WERI-Rb-1 (cell line): ENCODE measurements at regions not wholly inside any gene's neighbourhood (a gene's known extent, or its start where the extent isn't known, plus 50 kb on each side); places are given as distances from the start of the nearest gene placed in this dataset.

ENCODE experiments used
- DNase-seq: peaks from one replicate; pipeline ENCODE4 v3.0.0-alpha.2; 2020
- H3K27ac ChIP-seq: fragments of 250-450 bp; sonication (Bioruptor Pico); 2 replicates; pipeline ENCODE4 v1.5.1; 2020; ENCODE audit warnings: mild to moderate bottlenecking, moderate library complexity
- H3K27me3 ChIP-seq: fragments of 250-450 bp; sonication (Bioruptor Pico); 2 replicates; pipeline ENCODE4 v1.5.1; 2021; ENCODE audit warnings: mild to moderate bottlenecking, low read depth, moderate library complexity; ENCODE audit not compliant: insufficient read depth, severe bottlenecking
- H3K36me3 ChIP-seq: fragments of 250-450 bp; sonication (Bioruptor Pico); 2 replicates; pipeline ENCODE4 v1.5.1; 2020; ENCODE audit warnings: mild to moderate bottlenecking, moderate library complexity
- H3K4me3 ChIP-seq: 2 replicates; pipeline ENCODE4 v1.5.1; 2011; ENCODE audit warnings: low read depth, mild to moderate bottlenecking, control low read depth, low read length
- H3K9me3 ChIP-seq: fragments of 250-450 bp; sonication (Bioruptor Pico); 2 replicates; pipeline ENCODE4 v1.5.1; 2021; ENCODE audit warnings: mild to moderate bottlenecking, moderate library complexity; ENCODE audit not compliant: severe bottlenecking
- CTCF ChIP-seq: IDR thresholded peaks from 2 replicates; pipeline ENCODE4 v1.5.1; 2011; ENCODE audit warnings: low read depth, mild to moderate bottlenecking, control low read depth, inconsistent platforms, low read length

DNA sequence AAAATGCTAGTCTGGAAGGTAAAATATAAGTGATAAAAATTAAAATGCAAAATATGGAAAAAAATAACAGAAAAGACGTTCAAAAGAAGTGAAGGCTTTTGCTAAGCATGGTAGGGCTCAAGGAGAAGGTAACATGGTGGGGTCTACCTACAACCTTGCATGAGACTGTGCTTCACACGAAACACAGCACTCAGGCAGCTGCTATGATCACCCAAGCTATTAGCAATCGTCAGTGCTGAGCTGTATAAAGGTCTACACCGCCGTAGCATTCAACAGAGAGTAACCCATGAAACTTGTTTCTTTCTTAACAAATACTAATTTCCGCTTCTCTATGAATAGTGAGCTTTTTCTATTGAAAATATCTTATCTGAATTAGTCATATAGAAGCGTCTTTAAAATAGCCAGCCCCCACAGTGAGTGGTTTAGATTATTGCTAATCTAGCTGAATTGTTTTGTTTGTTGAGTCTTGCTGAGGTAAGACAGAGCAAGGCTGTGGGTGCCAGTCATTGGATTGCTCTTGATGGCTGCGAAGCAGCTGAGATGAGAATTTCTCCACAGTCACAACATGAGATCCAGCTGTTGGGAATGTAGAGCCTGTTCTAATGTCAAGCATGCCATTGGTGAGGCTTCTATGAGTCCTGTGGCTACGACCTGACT is 230.0 kb downstream of the KLF13 start:
- TF ChIP-seq CTCF: no peak
- no peaks in the 10 kb centered on the region for H3K9me3 ChIP-seq

DNA sequence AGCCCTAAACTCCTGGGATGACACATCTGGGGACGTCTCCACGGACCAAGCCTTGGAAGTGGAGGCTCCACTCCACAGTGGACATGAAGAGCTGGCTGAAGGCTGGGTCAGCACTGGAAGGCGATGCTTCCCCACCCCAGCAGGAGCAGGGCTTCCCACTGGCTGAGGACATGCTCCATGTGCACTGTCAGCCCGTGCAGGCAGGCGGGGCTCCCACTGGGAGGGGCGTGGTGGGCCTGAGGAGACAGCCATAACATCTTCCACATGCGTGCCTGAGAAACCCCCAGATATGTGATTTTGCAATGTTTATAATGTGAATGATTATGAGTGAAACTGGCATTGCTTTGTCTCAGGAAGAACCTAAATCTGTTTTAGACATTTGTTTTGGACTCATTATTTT is 231.3 kb downstream of the KLF13 start:
- TF ChIP-seq CTCF: no peak
- Histone ChIP-seq H3K27ac (no peak overlapping the region), H3K9me3 (no peaks in the 10 kb centered on the region), H3K36me3 (no peaks in the 10 kb centered on the region), H3K4me3 (no peak overlapping the region), H3K27me3 (no peaks in the 10 kb centered on the region)
- DNase-seq: no peak

More for the DNA sequence above, 230.0 kb downstream of the KLF13 start:
- Histone ChIP-seq H3K27ac (no peak overlapping the region), H3K4me3 (no peak overlapping the region), H3K36me3 (no peaks in the 10 kb centered on the region), H3K27me3 (no peaks in the 10 kb centered on the region)
- DNase-seq: no peak

- no peaks in the 10 kb centered on the region for H3K36me3 ChIP-seq
- DNase-seq: no peak
- H3K27ac ChIP-seq: no peak overlapping the region
- H3K9me3 ChIP-seq: no peaks in the 10 kb centered on the region
- H3K27me3 ChIP-seq: no peaks in the 10 kb centered on the region
- H3K4me3 ChIP-seq: no peak overlapping the region
- TF ChIP-seq CTCF: no peak
Measured at GRCh38 chr15:31558840-31559239, 232.2 kb downstream of the KLF13 start.

DNA sequence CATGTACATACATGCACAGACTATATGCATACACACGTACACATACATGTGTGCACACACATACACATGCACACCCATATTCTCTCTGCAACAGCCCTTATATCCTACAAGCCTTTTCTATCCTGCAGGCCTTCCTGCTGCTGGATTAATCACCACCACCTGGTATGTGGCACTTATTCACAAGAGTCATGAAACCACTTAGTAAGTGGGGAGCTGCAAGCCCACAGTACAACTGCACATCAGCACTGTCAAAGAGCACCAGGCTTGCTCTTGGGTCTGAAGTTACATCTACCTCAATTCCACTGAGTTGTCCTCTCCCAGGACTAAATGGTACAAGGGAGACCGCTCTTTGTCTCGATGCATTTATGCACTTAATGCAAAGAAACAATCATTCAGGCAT is 233.2 kb downstream of the KLF13 start:
- no peak for DNase-seq
- no peak overlapping the region for H3K27ac ChIP-seq
- H3K36me3 ChIP-seq: no peaks in the 10 kb centered on the region
- no peak for TF ChIP-seq CTCF
- no peaks in the 10 kb centered on the region for H3K27me3 ChIP-seq
- H3K4me3 ChIP-seq: no peak overlapping the region
- H3K9me3 ChIP-seq: no peaks in the 10 kb centered on the region

DNA sequence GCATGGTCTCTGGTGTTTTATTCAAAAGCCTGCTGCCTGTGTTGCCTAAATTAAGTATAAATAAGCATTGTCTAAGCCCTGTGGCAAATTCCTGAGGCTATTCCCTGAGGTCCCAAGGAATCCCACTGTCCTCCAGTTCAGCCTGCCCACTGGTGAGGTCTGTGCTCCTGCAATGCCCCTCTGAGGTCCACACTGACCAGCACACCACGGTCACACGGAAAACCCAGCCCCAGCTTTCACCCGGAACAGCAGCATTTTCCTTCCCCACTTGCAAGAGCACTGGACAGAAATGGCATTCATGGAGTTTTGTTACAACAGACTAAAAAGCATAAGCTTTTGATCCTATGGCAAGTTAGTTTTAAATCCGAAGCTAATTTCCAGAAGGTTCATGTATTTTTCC is 234.0 kb downstream of the KLF13 start:
- H3K36me3 ChIP-seq: no peaks in the 10 kb centered on the region
- TF ChIP-seq CTCF: no peak
- no peak overlapping the region for H3K4me3 ChIP-seq
- H3K27me3 ChIP-seq: no peaks in the 10 kb centered on the region
- no peak for DNase-seq
- no peak overlapping the region for H3K27ac ChIP-seq
- H3K9me3 ChIP-seq: no peaks in the 10 kb centered on the region

GRCh38 chr15:31561156-31561555 is 234.5 kb downstream of the KLF13 start:
- Histone ChIP-seq H3K27ac (no peak overlapping the region), H3K27me3 (no peaks in the 10 kb centered on the region), H3K4me3 (no peak overlapping the region), H3K36me3 (no peaks in the 10 kb centered on the region), H3K9me3 (no peaks in the 10 kb centered on the region)
- DNase-seq: no peak
- TF ChIP-seq CTCF: no peak
